HG02798 (cell line): ENCODE measurements at regions not wholly inside any gene's neighbourhood (a gene's known extent, or its start where the extent isn't known, plus 50 kb on each side); places are given as distances from the start of the nearest gene placed in this dataset.
"Not testable (repeated sequence)": the region's sequence is repeated elsewhere in the genome, so short reads cannot be mapped to it uniquely, and the experiment has no call there.

Experiments
- ATAC-seq: cut with Tn5 transposase; IDR thresholded peaks from one replicate; pipeline ENCODE4 v1.9.1; 2021; ENCODE audit warnings: mild to moderate bottlenecking; ENCODE audit not compliant: unreplicated experiment, poor library complexity

DNA sequence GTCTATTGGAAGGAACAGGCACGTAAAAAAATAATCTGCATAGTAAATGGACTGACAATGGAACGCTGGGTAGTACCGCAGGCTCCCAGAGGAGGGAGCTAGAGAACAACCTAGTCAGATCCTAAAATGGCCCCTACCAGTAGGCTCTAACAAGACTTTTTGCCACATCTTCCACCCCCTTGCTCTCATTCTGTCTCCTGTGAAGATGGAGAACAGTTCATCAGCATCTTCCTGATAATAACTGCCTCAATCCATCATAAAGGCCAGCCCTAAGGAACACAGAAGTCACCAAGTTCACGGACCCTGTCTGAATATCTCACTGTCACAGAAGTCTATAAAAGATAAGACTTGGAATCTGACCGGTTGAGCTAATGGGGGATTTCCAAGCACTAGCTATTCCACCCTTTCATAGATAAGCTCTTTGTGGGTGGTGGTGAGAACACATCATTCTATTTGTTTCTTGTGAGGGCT lies 133.4 kb downstream of the SLC1A3 start:
- ATAC-seq = peak; percentile 64

DNA sequence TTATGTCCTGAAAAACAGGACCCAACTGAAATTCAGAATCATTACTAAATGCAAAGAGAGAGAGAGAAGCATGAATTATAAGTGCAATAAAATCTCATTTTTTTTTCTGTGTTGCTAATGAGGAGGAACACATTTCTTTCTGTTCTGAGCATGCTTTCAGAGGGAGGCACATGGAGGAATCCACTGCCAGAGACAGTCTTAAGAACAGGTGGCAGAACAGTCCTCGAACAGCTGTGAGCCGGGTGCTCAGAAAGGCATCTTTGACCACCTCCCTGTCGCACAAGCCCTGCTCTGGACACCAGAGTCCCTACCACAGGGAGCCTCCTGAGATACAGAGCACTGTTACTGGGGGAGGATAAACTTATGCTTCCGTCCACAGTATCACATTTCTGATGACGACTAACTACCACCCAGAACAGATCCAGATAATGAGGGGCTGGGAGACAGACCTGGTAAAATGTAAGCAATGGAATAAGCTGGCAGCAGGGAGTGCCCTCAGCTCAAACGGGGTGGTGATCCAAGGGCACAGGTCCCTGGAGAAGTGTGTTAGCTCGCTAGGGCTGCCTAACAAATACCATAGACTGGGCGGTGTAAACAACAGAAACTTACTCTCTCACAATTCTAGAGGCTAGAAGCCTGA lies 134.0 kb downstream of the SLC1A3 start:
- ATAC-seq = no peak

DNA sequence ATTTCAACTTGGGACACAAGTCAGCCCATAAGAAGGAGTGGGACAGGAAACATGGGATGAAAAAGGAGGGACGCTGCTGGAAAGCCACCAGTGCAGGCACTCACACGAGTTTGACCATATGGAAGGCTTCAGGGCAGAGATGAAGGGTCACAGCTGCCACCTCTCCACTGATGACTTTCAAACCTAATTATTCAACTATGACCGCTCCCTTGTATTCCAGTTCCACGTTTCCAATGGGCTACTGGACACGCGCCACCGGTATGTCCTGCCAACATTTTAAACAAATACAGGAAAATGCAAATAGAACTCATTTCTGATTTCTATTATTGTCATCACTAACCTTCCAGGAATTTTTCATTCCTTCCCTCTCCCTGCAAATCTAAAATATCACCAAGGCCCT lies 134.7 kb downstream of the SLC1A3 start:
- ATAC-seq = no peak

GRCh38 chr5:36743891-36744772 lies 132.4 kb upstream of the NIPBL start:
- ATAC-seq = peak; percentile 6

DNA sequence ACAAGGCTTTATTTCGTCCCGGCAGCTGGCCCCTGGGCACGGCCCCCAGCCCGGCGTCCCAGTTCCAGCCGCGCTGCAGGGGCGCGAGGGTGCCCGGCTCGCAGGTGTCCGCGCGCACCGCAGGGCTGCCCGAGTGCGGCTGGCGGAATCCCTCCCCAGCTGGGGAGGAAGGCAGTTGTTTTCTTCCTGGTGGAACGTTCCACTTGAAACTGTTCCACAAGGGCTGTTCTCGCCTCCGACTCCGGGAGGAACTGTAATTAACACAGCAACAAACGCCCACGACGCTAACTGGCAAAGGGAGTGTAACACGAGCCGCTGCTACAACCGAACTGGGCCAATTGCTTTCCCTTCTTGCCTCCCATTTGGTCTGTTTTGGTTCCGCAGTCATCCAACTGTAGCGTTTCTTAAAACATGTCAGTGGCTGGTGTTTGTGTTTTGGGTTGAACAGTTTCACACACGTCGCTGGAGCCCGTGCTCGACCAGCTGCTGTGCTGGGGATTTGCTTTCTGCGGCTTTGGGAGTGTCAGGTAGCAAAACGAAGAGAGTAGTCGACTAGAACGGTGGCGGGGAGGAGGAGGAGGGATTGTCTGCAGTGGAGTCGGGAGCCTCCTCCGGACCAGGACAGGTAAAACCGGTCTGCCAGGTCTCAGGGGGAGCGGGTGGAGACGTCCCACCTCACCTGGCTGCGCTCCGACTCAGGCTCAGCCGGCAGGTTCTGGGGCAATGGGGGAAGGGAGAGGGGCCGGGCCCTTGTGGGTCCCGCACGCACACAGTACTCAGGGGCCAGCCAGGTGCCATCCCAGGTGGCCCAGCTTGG lies 131.6 kb upstream of the NIPBL start:
- peak; percentile 77 for ATAC-seq

GRCh38 chr5:36747794-36748193 lies 128.8 kb upstream of the NIPBL start:
- ATAC-seq = not testable (repeated sequence)

- ATAC-seq = no peak
Measured at GRCh38 chr5:36751886-36752285, 124.7 kb upstream of the NIPBL start.

GRCh38 chr5:36755342-36755741 lies 121.2 kb upstream of the NIPBL start:
- ATAC-seq = no peak

DNA sequence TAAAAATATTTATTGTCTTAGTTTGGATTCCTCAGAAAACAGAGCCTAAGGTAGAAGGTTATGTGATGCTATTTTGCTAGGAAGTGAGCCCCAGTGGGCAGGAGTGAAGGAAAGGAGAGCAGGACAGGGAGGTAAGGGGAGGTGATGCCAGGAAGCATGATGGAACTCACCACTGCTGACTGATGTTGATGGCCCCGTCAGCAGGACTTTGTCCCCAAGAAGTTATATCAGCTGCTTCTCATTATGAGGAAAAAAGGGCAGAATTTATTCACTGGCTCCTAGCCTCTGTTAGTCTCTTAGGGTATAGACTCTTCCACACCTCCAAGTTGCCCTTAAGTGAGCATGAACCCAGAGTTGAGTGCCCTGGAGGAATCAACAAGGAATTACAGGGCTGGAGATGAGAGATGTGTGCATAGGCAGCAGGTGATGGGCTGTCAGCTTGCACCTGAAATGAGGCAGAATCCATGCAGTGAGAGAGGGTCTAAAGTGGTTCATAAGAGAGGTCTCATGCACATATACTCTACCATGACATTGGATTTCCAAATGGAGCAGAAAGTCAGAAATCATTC lies 120.6 kb upstream of the NIPBL start:
- ATAC-seq = no peak

DNA sequence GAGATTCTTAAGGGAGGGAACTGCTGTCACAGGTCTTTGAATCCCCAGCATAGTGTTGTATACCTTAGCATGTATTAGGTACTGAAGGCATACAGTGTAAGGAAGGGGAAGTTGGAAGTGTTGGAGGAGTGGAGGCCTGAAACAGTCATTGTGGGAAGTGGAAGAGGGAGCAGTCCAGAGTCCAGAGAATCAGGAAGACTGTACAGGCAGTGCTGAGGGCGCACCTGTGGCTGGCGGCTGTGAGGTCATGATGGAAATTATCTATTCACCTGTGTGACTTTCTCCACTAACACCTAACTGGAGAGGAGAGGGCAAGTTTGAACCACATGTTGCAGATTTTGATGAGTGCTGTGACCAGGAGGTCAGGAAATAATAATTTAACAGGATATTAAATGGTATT lies 119.7 kb upstream of the NIPBL start:
- no peak for ATAC-seq

- no peak for ATAC-seq
Measured at GRCh38 chr5:36759117-36759516, 117.5 kb upstream of the NIPBL start.

DNA sequence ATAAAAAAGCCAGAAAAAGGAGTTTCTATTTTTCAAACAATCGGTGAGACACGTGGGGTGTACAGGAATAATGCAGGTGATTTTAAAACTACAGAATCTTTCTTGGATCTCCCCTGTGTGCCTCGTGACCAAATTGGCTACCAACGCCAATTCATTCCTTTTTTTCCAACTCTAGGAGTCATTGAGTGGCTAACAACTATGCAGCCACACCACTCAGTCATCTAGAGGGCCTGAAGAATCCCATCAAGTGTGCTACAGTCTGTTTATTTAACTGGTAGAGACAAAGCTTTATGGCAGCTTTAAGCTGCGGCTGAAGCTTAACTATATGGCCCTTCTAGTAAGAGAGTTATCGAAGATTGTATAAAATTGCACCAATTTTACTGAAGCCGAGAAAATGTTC lies 113.1 kb upstream of the NIPBL start:
- ATAC-seq = no peak

DNA sequence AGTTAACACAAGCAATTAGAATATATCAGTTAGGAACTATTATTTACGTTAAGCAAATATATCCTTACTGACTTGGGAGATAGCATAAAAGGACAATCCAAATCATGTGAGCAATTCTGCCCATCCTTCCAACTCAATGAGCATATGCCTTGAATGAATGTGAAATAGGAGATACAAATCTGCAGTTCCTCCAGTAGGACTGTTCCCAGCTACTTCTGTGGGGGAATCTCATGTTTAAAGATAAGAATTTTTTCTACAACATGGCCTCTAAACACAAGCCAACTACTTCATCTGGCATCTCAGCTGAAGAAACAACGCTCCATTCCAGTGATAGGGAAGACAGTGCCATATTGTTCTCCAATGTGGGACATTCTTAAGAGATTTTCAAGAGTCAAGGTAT lies 110.7 kb upstream of the NIPBL start:
- no peak for ATAC-seq

DNA sequence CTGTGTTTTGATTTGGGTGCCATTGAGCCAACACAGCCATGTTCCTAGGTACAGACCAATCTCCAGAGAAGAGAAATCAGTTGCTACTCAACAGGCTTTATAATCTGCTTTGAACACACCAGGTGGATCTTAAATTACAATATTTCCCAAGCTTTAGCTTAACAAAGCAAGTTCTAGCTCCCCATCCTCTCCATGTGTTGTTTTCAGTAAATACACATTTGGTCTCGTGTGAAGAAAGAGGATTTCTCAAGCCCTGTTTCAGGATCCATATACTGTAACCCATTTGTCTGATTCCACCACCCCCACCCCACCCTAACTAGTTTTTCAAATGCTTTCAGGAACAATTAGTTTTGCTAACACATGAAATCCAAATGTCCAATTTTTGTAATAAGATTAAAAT lies 109.6 kb upstream of the NIPBL start:
- no peak for ATAC-seq

- no peak for ATAC-seq
Measured at GRCh38 chr5:36768450-36768849, 108.1 kb upstream of the NIPBL start.

DNA sequence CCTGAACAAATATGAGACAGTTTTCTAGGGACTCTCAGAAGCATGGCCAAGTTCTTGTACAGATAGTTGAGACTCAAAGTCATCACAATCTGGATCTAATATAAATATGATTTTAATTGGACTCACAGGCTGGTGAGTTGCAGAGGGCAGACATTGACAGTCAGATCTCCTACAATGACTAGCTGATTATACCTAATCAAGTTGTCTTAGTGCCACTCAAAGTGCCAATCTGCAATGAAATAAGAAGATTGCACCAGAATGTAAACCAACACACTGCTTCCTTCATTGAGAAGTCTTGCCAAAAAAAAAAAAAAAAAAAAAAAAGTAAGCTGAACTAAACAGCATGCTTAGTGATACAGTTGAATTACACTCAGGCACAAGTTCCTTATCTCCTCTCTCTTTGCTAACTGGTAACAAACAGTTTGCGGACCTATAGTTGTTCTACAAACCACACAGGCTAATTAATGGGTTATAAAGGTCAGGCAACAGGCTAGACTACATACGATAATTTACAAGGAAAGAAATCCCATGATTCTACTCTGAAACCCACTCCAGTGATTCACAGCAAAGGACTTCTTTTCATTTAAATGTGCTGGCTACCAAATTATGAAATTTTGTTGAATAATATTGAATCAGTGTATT lies 107.3 kb upstream of the NIPBL start:
- ATAC-seq = no peak

DNA sequence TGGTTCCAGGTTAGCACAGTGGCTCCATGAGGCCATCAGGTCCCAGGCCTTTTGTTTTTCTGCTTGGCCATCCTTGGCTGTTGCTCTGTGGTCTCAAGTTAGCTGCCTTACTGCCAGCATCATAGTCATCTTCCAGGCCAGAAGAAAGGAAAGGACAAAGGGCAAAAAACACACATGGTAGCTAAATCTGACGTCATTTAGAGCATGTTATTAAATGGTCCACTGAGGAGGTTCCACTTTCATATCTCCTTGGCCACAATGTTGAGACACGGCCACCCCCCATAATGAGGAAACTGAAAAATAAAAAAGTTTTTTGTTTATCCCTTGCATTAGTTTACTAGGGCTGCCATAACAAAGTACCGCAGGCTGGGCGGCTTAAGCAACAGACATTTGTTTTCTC lies 106.4 kb upstream of the NIPBL start:
- ATAC-seq = no peak

DNA sequence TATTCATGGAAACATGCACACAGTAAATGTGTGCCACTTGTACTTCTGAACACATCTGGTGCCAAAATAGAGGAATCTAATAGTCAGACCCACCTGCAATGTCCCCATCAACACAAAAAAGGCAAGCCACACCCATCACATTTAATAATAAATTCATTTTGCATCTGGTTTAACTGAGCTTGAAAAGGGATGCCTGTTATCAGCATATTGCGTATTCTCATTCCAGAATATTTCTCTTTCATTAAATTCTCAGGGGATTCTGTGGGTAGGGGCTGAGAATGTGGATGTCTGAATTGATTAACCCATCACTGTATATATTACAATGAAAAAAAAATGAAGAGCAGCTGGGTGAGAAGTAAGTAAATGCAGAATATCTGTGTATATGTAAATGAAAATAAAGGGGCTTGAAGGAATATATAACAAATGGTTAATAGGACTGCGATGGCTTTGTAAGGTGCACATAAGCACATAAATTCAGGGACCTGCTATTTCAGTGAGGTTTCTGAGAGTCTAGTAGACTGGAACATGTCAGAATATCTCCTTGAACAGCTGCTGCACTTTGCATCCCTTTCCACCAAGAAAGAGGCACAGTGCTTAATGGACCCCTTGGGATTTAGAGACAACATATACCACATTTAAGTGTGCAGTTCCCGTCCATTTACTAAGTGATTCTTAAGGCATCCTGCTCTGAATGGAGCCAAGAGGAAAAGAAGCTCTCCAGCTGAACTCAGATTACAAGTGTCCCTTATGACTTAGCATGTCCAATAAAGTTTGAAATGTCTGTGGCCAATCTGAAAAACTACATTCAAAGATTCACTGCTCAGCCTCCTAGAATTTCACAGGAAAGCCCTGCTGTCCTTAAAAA lies 104.1 kb upstream of the NIPBL start:
- no peak for ATAC-seq

DNA sequence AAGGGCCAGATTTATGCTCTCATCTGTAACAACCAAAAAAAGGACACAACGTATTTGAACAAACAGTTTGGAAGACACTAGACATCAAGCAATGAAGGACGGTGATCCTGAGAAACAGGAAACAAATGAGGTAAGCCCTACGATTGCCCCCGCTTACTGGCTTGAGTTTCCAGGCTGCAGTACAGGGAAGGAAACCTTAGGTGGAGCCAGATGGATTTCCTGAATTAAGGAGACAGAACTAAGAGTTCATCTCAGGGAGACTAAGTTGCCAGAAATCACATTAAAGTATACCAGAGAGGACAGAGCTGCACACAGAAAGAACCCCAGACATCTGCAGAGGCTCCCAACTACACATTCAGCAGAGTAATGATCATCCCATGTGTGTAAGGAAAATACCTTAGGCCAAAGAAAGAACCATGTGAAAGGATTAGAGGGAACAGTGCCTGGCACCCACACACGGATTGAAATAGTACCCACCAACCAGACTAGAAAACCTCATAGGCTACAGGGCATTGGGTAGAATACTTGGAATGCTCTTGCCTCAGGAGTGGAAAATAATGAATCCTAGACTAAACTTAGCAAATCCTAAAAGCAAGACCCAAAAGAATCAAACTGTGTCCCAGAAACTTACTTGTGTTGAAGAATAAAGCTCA lies 99.3 kb upstream of the NIPBL start:
- ATAC-seq = no peak
